A673 (cell line): ENCODE measurements at regions not wholly inside any gene's neighbourhood (a gene's known extent, or its start where the extent isn't known, plus 50 kb on each side); places are given as distances from the start of the nearest gene placed in this dataset.

ENCODE experiments used
- EZH2 ChIP-seq: fragments of 200-600 bp; sonication (generic); IDR thresholded peaks from 2 replicates; pipeline ENCODE4 v1.6.1; 2017; ENCODE audit warnings: borderline replicate concordance, low read depth, mild to moderate bottlenecking, mixed read lengths, antibody characterized with exemption, low read length; ENCODE audit not compliant: poor library complexity, severe bottlenecking
- TF ChIP-seq, protein P1 (sequence below): fragments of 300-800, 200-600 bp; sonication (generic); conservative IDR thresholded peaks from 2 replicates; pipeline ENCODE4 v1.5.1; 2017; ENCODE audit warnings: low read depth, mild to moderate bottlenecking, antibody characterized with exemption, low read length, moderate library complexity, mixed read lengths

DNA sequence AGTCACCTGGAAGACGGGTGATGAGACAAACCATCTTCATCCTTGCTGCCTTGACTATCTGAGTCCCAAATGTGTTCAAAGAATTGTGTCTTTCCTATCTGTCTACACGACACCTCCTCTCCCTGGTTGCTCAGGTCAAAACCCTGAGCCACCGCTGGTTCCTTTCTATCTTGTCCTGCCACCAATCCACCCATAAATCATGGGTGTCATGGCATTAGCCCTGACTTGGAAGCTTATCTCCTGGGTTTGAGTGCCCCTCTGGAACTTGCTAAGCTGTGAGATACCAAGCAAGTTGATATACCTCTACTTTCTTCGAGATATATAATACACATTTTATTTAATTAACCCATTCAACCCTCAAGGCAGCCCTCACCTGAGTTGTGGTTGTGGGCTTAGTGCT is 57.9 kb downstream of the ASCL4 start:
- TF ChIP-seq, protein P1, sequence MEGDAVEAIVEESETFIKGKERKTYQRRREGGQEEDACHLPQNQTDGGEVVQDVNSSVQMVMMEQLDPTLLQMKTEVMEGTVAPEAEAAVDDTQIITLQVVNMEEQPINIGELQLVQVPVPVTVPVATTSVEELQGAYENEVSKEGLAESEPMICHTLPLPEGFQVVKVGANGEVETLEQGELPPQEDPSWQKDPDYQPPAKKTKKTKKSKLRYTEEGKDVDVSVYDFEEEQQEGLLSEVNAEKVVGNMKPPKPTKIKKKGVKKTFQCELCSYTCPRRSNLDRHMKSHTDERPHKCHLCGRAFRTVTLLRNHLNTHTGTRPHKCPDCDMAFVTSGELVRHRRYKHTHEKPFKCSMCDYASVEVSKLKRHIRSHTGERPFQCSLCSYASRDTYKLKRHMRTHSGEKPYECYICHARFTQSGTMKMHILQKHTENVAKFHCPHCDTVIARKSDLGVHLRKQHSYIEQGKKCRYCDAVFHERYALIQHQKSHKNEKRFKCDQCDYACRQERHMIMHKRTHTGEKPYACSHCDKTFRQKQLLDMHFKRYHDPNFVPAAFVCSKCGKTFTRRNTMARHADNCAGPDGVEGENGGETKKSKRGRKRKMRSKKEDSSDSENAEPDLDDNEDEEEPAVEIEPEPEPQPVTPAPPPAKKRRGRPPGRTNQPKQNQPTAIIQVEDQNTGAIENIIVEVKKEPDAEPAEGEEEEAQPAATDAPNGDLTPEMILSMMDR, result no peak
- TF ChIP-seq EZH2, result no peak
